IPS-18c (cell line): ENCODE measurements at regions not wholly inside any gene's neighbourhood (a gene's known extent, or its start where the extent isn't known, plus 50 kb on each side); places are given as distances from the start of the nearest gene placed in this dataset.

ENCODE experiments used
- H3K4me3 ChIP-seq: 2 replicates; pipeline ENCODE4 v1.7.0; 2013; ENCODE audit warnings: low read depth, mild to moderate bottlenecking, low read length, moderate library complexity; ENCODE audit not compliant: insufficient read depth
- H3K9me3 ChIP-seq: one replicate; pipeline ENCODE4 v1.6.1; 2013; ENCODE audit warnings: mild to moderate bottlenecking, low read length, moderate library complexity; ENCODE audit not compliant: control insufficient read depth, insufficient read depth

DNA sequence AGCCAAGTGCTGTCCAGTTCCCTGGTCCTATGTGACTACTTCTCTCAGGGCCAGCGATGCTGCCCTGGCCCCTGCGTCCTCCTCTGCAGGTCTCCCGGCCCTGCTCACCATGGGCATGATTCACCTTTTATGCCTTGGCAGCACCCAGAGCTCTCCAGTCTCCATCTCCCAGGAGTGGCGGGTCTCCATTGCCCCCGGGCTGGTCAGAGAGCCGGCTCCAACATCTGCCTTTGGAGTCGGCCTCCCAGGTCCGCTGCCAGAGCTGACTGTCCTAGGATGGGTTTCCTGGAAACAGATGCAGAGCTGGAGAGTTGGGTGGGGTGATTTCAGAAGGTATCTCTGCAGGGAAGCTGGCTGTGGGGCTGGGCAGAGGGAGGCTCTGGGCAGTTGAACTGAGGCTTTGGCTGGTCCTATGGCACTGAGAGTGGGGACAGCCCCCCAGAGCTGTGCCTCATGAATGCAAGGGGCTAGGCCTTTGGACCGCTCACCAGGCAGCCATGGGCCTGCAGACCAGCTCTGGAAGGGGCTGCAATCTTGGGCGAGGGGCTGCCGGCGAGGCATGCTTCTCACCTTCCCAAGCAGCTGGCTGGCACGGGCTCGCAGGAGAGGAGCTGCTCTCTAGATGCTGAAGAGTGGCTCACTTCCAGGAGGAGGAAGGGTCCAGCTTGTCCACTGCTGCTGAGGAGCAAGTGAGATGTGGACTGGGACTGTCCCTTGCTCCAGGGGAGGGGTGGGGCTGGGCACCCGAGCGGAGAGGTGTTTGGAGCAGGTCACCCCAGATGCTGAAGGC is 59.8 kb upstream of the HS6ST1 start:
- H3K4me3 ChIP-seq = no peak overlapping the region
- peaks cover 2% of the 10 kb centered on the region for H3K9me3 ChIP-seq

GRCh38 chr2:128379021-128380015 is 60.6 kb upstream of the HS6ST1 start:
- Histone ChIP-seq H3K9me3 (peaks cover 2% of the 10 kb centered on the region), H3K4me3 (no peak overlapping the region)

GRCh38 chr2:128380061-128380889 is 61.6 kb upstream of the HS6ST1 start:
- H3K4me3 ChIP-seq = no peak overlapping the region
- peaks cover 2% of the 10 kb centered on the region for H3K9me3 ChIP-seq

DNA sequence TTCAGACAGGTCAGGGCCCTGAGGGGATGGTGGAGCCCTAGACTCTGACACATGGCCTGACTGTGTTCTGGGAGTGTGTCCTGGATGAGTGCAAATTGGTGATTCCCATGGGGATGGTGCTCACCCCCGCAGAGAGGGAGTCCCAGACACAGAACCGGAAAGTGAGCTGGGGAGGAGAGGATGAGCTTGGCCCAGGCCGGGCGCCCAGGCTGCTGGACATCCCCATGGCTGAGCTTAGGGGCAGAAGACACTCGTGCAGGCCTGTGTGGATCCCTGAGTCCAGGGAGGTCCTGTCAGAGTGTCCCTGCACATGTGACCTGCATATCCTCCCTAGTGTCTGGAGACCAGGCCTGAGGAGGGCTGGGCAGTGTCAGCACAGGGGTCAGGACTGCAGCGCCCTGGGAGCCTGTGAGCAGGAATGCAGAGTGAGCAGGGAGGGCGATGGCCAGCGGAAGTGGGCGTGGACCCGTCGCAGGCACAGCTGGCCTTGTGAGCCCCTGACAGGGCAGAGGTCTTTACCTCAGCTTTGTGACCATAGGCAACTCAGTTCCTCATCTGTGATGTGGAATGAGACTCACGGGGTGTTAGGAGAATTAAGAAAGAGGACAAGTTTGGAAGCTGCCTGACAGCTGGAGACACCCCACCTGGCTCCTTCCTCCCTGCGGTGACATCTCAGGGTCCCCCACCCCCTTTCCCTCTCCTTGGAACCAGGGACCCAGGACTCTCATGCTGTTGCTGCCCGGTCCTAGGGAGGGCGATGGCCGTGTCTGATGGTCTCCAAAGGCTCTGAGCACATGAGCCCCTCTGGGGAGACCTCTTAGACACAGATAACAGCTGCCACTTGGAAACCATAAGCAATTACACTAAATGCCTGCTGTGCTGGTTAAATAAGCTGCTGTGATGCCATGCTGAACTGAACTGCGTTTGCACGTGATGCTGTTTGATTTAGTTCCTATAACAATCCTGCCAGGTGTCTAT is 62.6 kb upstream of the HS6ST1 start:
- Histone ChIP-seq H3K4me3 (no peak overlapping the region), H3K9me3 (peaks cover 2% of the 10 kb centered on the region)

GRCh38 chr2:128384446-128384845 is 65.8 kb upstream of the HS6ST1 start:
- Histone ChIP-seq H3K9me3 (no peaks in the 10 kb centered on the region), H3K4me3 (no peak overlapping the region)

- Histone ChIP-seq H3K4me3 (no peak overlapping the region), H3K9me3 (no peaks in the 10 kb centered on the region)
These were observed 66.3 kb upstream of the HS6ST1 start for GRCh38 chr2:128384956-128385355.

GRCh38 chr2:128385365-128385764 is 66.7 kb upstream of the HS6ST1 start:
- H3K4me3 ChIP-seq = no peak overlapping the region
- no peaks in the 10 kb centered on the region for H3K9me3 ChIP-seq

GRCh38 chr2:128386066-128386465 is 67.4 kb upstream of the HS6ST1 start:
- H3K4me3 ChIP-seq = no peak overlapping the region

GRCh38 chr2:128388499-128388941 is 69.9 kb upstream of the HS6ST1 start:
- Histone ChIP-seq H3K9me3 (no peaks in the 10 kb centered on the region), H3K4me3 (no peak overlapping the region)

More at GRCh38 chr2:128386066-128386465, 67.4 kb upstream of the HS6ST1 start:
- no peaks in the 10 kb centered on the region for H3K9me3 ChIP-seq

DNA sequence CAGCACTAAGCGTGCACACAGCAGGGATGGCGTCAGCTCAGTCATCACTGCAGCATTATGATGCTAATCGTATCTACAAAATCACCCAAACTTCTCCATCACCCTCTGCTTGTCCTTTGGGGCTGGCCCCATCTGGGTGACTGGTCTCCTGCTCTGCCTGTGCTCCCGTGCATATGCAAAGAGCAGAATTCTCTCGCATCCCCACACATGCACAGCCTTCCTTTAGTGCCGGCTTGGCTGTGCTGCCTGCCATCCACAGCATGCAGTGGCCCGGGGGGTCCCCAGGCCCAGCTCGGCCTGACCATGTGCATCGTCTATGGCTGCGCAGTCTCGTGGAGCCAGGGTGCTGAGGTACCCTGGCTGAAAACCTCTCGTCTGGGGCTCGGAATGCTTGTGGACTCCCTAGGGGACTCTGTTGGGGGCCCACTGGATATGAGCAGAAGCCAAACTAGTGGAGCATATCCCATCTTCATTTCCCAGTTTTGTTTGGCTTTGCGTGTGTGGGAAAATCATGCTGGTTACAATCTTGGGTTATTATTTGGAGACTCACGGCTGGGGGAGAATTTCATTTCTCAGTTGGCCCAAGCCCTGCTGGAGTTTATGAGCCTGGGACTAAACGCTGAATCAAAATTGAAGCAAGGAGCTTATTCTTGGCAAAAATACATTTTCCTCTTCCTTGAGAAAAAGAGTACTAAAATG is 70.9 kb upstream of the HS6ST1 start:
- Histone ChIP-seq H3K4me3 (no peak overlapping the region), H3K9me3 (no peaks in the 10 kb centered on the region)

DNA sequence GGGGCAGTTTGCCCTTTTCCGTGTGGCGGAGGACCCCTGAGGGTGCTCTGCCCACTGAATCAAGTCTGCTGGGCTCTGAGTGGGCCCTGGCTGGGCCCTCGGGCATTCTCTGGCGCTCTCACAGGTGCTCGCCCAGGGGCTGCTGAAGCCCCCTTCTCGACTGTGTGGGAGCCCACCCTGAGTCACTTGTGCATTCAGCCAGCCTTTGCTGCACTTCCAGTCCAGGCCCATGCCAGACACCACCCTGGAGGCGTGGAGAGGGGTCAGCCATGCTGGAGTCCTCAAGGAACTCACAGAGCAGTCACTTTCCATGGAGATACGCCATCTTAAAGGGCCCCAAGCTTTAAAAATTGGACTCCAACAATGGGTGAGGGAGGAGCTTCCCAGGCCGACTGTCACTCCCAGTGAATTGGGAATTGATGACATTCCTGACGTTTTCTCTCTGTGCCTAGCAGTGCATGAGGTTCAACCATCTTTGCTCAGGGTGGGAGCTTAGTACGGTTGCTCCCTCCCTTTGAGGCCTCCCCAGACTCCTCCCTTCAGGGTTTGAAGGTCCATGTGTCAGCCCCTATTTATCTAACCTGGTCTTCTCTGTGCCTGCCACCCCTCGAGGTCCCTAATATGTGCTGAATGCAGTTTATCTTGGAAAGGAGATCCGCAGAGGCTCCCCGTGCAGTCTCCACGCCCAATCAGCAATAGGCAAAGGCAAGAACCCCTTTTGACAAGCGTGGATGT is 71.8 kb upstream of the HS6ST1 start:
- Histone ChIP-seq H3K9me3 (no peaks in the 10 kb centered on the region), H3K4me3 (no peak overlapping the region)

DNA sequence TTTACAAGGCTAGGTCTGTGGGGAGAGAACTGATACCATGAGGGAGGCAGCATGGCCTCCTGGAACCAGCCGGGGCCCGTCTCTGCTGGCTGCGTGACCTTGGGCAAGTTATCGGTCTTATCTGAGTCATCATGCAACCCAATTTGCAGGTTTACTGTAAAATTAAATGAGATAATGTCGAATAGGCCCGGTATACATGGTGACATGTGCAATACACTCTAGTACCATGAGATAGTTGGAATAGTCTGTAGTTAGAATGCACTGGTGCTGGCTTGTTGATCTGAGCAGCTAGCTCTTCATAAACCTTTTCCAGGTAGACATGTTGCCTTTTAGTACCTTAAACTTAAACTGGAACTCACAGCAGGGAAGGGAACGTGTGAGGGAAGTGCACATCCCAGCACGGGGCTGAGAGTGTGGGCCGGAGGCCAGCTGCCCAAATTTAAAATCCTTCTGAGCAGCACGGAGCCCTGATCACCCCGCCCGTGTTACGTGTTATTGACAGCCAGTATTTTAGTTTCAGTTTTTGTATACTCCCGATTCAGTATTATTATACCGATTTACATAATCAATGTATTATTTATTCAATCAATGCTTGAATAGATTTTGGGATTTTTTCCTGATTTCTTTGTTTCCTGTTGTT is 72.4 kb upstream of the HS6ST1 start:
- no peaks in the 10 kb centered on the region for H3K9me3 ChIP-seq
- no peak overlapping the region for H3K4me3 ChIP-seq

- H3K4me3 ChIP-seq = no peak overlapping the region
- H3K9me3 ChIP-seq = no peaks in the 10 kb centered on the region
These were observed 73.0 kb upstream of the HS6ST1 start for GRCh38 chr2:128391679-128392078.

GRCh38 chr2:128392207-128392606 is 73.5 kb upstream of the HS6ST1 start:
- H3K9me3 ChIP-seq = no peaks in the 10 kb centered on the region
- no peak overlapping the region for H3K4me3 ChIP-seq
